GM19395 (cell line): ENCODE measurements at regions not wholly inside any gene's neighbourhood (a gene's known extent, or its start where the extent isn't known, plus 50 kb on each side); places are given as distances from the start of the nearest gene placed in this dataset.
"Not testable (repeated sequence)": the region's sequence is repeated elsewhere in the genome, so short reads cannot be mapped to it uniquely, and the experiment has no call there.

Experiments used
- ATAC-seq: cut with Tn5 transposase; IDR thresholded peaks from one replicate; pipeline ENCODE4 v1.9.1; 2021; ENCODE audit warnings: mild to moderate bottlenecking, moderate library complexity; ENCODE audit not compliant: unreplicated experiment

DNA sequence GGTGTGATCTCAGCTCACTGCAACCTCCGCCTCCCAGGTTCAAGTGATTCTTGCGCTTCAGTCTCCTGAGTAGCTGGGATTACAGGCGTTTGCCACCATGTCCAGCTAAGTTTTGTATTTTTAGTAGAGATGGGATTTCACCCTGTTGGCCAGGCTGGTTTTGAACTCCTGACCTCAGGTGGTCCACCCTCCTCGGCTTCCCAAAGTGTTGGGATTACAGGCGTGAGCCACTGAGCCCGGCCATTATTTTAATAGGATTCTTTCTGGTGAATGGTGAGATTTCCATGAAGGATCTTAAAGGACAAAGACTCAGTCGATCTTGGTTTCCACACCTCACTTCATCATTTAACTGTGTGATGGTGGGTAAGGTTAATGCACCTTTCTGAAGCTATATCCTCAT is 183.8 kb upstream of the ZNF217 start:
- ATAC-seq: not testable (repeated sequence)

DNA sequence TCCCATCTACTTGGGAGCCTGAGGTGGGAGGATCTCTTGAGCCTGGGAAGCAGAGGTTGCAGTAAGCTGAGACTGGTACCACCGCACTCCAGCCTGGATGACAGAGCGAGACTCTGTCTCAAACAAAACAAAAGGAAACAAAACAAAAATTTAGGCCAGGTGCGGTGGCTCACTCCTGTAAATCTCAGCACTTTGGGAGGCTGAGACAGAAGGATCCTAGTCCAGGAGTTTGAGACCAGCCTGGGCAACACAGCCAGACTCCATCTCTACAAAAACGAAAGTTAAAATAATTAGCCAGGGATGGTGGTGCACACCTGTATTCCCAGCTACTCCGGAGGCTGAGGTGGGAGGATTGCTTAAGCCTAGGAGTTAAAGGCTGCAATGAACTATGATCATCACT is 183.2 kb upstream of the ZNF217 start:
- ATAC-seq: no peak

DNA sequence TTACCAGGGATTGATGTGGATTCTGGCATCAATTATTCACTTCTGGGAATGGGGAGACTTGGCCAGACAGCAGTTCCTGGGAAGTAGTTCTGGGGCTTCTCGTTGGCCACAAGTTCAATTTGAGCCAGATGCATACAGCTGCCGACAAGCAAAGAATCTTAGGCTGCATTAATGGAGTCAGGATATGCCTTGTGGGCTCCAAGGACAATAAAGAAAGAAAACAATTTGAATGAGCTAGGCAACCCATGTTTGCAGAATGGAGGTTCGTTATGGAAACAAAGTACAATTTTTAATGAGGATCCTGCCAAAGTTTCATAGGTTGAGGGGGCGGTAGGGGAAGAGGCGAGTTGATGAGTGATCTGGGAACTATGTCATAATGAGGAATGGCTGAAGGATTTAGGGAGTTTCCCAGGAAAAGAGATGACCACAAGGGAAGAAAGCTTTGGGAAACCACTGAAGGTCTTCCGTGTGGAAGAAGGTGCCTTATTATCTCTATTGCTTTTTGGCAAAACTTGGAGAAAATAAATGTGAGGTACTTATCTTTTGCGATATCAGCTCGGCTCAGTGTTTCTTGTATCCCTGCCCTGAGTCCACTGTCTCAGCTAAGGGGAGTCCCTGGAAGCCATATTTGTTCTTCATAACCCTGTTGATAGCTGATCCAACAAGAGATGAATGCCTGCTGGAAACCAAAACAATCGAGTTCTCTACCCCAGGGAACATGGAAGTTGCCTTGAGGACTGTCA is 181.0 kb upstream of the ZNF217 start:
- ATAC-seq: no peak

DNA sequence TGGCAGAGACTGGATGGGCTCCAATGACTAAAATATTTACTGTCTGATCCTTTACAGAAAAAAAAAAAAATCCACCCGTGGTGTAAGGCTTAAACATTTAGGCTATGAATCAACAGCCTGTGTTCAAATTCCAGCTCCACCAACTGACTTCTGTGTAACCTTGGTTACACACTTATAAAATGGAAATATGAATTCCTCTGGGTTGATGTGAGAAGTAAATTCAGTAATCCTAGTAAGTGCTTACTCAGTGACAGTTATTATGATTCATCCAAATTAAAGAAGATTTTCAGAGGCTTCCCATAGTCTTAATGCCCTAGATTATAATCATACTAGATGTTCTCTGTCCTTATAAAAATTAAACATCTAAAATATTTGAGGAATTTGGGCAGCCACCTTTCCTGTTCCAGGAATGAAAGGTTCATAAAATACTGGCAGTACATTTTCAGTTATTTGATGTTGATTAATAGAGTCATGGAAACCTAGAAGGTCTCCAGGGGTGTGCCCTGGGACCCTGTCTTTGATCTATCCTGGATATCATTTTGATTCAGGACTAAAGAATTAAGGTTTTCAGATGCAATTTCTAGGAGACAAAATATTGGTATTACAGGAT is 180.3 kb upstream of the ZNF217 start:
- ATAC-seq: no peak

DNA sequence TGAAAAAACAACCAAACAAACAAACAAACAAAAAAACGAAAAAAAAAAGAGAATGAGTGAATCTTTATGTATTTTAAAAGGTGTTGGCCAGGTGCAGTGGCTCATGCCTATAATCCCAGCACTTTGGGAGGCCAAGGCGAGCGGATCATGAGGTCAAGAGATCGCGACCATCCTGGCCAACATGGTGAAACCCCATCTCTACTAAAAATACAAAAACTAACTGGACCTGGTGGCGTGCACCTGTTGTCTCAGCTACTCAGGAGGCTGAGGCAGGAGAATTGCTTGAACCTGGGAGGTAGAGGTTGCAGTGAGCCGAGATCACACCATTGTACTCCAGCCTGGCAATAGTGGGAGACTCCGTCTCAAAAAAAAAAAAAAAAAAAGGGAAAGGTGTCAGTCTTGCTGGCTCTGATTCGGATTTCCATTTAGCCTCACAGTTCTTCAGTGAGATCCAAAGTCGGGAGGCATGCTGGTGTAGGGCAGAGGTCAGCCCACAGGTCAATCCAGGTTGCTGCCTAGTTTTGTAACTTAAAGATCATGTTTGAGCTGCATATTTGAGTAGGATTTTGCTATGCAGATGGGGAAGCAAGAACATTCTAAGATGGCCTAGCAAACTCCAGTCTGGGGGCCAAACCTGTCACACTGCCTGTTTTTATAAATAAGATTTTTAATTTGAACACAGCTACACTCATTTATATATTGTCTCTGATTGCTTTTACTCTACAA is 179.6 kb upstream of the ZNF217 start:
- ATAC-seq: not testable (repeated sequence)

DNA sequence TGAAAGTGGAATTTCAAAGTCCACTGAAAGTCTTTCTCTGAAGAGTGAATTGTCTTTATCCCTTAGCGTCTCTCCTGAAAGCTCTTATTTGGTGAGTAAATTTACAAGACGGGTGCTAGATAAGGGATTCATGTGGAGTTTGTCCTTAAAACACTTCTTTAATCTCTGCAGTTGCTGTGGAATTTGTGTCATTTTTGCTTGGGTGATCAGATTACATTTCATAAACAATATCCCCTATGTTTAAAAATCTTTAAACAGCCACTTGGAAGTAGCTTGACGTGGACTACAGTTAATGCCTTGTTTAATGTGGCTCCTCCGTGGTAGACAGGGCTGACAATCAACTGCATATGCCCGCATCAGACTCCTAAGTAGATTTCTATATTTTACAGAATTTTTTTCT is 175.4 kb upstream of the ZNF217 start:
- ATAC-seq: no peak

DNA sequence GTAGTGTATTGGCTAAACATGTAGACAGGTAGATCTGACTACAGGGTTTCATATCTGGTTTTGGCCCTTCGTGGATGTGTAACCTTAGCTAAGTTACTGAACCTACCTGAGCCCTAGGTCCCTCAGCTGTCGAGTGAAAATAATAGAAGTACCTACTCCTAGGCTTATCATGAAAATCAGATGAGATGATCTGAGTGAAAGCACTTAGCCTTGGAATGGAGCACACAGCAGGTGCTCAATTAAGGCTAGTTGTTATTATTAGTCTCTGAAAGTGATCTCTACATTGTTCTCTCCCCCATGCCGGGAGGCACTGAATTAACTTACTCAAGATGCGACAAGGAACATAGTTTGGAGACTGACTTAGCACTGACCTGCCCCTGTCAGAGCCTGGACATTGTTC is 174.7 kb upstream of the ZNF217 start:
- ATAC-seq: no peak

DNA sequence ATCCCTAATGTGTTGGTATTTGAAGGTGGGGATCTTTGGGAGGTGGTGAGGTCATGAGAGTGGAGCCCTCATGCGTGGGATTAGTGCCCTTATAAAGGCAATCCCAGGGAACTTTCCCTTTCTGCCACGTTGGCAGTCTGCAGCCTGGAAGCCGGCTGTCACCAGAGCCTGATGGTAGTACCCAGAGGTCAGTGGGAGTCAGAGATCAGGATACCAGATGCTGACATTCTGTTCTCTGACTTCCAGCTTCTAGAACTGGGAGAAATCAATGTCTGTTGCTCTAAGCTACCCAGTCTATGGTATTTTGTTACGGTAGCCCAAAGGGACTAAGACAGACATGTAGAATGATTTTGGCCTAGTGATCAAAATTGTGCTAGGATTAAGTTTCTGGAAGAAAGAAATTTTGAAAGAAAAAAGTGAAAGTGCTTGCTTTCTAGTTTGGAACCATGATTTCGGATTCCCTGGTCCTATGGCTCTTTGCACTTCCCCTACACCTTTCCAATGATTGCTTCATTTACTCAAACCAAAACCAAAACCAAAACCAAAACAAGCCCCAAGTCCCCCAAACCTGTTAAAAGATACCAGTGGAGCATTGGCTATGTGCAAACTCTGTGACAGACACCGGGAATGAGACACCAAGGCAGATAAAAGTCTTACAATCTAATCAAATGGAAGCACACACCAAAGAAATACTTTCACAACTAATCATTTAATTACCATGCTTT is 173.7 kb upstream of the ZNF217 start:
- peak; percentile 63 for ATAC-seq

DNA sequence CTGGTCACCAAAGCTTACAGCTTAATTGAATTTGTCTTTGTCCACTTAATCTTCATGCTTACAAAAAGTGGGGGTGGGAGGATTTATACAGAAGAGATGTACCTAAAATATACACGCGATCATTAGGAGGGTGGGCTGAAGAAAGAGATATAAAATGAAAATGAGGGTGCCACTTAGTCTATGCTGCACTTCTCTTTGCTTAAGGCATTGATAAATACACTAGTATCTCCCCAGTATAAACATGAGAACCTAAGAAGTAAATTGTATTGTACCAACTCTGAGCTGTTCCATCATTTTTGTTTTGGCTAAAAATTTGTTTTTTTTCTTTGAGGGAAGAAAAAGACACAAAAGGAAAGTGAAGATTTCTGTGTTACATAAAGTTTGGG is 170.8 kb upstream of the ZNF217 start:
- no peak for ATAC-seq

DNA sequence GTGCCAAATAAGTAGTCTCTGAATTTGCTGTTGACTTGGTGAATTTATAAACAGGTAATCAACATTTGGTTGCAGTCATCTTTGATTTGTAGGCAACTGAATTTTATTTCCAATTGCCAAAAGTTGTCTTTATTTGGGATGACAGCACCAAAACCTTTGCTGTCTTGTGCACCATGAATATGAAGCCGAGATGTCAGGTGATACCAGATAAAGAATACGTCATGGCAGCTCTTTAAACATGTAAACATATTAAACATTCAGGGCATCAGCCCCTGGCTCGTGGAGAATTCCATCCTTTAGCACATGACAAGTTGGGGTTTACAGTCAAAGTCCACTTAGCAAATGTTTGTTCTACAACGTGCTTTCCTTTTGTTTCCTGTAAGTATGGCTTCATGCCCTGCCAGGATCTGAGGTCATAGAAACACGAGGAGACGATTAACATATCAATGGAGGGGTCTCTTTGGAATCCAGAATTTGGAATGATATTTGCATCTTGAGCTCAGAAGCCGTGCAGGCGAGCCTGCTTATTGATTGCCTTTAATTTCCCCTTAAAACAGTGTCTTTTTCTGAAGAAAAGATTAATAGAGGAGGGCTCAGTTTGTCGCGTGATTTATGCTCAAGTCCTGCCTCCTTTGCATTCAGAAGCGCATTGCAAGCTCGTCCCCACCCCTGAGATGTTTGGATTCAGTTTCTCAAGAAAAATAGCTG is 170.2 kb upstream of the ZNF217 start:
- no peak for ATAC-seq

DNA sequence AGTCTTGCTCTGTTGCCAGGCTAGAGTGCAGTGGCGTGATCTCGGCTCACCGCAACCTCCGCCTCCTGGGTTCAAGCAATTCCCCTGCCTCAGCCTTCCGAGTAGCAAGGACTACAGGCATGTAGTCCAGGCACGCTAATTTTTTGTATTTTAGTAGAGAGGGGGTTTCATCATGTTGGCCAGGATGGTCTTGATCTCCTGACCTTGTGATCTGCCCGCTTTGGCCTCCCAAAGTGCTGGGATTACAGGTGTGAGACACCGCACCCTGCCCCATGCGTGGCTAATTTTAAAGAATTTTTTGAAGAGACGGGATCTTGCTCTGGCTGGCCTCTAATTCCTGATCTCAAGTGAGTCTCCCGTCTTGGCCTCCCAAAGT is 168.8 kb upstream of the ZNF217 start:
- ATAC-seq: not testable (repeated sequence)

DNA sequence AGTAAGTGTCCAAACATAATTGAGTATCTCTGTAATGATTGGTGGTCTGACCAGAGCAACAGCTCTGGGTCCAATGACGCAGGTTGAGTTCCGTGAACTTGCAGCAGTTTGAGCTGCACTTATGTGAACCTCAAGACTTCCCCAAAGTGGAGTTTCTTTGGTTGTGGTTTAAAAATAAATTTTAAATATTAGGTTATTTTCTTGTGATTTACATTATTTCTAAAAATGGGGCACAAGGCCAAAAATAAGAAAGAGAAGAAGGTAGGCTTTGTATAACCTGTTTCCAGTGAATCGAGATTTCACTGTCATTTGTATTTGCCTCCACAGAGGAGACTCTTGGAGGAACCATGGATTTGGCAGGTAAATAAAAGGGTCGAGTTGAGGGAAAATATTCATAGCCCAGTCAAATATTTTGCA is 166.4 kb upstream of the ZNF217 start:
- ATAC-seq: no peak

DNA sequence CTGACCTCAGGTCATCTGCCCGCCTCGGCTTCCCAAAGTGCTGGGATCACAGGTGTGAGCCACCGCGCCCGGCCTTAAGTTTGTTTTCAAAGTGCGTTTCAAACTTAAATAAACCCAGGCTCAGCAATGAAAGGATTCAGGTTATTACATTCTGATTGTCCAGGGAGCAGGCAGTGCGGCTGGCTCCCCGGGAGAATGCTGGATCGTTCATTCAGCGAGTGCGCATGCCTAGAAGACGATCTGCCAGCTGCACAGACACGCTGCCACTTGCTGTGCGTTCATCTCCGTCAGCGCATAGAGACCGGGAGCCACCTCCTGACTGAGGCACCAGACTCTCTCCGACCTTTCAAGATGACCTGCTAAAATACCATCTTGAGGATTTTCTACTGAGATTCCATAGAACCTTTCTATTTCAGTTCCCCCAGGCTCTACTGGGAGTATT is 163.9 kb upstream of the ZNF217 start:
- no peak for ATAC-seq

DNA sequence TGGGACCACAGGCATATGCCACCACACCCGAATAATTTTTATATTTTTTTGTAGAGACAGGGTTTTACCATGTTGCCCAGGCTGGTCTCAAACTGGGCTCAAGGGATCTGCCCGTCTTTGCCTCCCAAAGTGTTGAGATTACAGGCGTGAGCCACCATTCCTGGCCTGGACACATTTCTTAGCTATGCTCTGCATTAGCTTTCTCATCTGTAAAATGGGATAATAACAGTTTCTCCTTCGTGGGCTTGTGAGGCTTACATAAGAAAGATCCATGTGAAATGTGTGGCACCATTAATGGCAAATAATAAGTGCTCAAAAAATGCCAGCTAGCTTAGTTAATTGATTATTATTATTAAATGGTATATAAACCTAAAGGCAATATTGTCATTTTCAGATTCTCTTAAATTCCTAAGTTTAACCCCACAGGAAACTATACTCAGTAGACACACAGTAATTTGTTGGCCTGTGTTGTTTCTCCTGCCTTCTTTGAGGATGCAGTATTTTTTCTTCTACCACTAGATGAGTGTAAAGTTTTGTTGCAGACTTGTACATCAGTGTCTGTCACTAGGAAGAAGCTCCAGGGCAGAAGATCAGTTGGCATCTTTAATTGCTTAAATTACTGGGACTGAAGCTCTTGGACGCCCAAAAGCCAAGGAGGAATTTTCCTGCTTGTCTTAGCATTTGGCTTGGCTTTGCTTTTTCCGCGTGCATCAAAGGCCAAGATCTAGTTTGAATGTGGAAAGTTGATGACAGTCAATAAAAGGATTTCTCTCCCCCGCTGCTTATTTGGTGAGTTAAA is 162.3 kb upstream of the ZNF217 start:
- no peak for ATAC-seq

DNA sequence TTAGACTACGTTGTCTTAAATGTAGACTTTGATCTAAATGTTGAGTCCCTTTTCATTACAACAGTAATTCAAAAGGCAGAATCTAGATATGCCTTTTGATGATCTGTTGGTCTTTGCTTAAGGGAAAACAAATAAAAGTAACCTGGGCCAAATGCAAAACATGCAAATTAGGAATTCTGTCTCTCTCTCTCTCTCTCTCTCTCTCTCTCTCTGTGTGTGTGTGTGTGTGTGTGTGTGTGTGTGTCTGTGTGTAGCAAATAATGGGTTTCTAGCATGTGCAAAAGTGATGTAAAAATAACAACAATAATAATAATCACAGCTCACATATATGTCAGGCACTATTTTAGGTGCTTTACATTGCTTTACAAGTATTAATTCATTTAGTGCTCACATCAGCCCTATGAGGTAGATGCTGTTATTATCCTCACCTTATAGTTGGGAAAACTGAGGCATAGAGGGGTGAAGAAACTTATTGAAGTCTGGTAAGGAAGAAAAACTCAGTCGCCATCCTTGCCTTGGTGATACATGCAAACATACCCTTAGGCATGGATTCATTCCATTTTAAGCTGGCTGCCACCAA is 160.3 kb upstream of the ZNF217 start:
- no peak for ATAC-seq

DNA sequence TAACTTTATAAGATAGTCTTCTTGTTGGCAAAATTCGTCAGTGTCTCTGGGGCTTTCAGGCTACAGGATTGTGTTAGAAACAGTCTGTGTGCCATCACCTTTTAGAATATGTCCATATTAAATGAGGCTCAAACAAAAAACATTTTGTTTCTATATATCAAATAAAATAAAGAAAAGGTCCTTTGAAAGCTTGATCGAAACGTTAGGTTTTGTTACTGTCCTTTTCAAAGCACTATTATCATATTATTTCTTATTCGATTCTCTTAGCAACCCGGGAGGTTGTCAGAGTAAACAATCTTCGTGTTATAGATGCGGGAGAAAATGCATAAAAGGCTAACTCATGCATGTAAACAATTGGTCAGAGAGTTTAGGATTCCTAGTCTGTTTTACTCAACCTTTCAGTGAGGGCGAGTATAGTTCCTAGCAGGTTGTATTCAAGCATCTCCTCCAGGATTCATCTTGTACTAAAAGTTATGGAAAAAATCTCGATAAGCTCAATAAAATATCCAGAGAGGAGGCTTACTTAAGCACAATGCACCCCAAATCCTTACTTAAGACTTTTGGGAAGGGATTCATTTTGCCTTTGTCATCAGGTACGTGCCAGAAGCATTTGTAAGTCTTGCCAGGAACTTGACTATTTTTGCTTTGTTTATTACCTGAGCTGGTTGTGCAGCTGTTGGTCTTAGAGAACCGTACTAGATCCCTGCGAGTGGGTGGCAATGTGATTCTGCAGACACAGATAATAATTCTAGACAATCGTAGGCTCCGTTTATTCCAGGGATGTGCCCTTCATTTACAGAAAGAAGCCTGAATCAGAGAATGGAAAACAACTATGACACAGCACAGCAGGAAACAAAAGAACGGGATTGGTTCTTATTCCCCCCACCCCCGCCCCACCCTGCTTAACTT is 159.6 kb upstream of the ZNF217 start:
- no peak for ATAC-seq

DNA sequence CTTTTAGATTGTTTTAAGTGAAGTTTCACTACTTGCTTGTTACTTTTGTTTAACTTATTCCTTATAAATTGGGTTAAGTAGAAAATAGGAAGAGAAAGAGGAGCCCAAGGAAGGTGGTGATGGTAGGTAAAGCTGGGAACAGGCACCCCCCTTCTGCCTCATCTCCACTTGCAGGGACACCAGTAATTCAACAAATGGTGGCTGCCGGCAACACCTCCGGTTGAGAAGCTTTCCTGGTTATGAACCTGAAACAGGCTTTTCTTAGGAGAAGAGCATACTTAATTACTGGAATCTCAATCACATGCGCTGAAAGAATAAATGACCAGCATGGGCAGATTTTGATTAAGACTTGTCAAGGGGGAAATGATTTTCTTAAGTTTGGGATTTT is 158.9 kb upstream of the ZNF217 start:
- no peak for ATAC-seq

DNA sequence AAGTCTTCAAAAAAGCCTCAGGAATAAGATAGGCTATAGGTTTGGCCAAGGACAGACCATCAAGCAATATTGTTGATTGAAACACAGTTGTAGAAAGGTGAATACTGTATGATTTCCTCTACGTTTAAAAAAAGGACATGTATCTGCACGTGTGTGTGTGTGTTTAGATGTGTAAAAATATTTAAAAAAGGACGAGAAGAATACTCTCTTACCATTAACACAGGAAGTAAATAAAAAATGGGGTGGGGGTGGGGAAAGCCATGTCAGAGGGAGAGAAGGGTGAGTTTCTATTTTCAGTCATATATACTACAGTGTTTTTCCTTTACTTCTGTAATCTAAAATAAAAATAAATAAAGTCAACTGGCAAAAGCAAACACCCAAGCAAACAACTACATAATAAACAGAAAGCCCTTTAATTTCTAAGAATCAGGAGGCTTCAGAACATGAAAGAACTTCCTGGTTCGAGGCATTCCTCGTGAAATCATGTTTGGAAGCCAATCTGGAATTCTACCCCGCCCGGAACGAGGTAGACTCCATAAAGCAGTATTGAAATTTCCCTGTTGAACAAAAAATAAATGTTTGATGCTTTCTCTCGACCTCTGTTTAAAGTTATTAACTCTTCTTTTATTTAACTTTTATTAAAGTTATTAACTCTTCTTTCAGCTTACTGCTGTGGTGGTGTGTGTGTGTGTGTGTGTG is 158.1 kb upstream of the ZNF217 start:
- ATAC-seq: no peak
